Esophagus muscularis mucosa (tissue), 4 donors: ENCODE measurements at regions not wholly inside any gene's neighbourhood (a gene's known extent, or its start where the extent isn't known, plus 50 kb on each side); places are given as distances from the start of the nearest gene placed in this dataset.

Experiments used
- DNase-seq: peaks from one replicate; pipeline ENCODE4 v3.0.0-alpha.2; 2017; ENCODE audit errors: extremely low spot score
- H3K27ac ChIP-seq, 4 donors: fragments of 200-600 bp; sonication (generic); replicated peaks in 1 of 4; 1 replicate in 3 of 4; 2 replicates in 1 of 4; pipeline ENCODE4 v1.5.1; 2016 to 2019; ENCODE audit warnings: mild to moderate bottlenecking in 1 of 4
- H3K27me3 ChIP-seq, 4 donors: fragments of 200-600 bp; sonication (generic); one replicate each; pipeline versions ENCODE4 v1.5.1 to v1.6.0; 2016 to 2019
- H3K36me3 ChIP-seq, 4 donors: fragments of 200-600 bp; sonication (generic); one replicate each; pipeline ENCODE4 v1.5.1; 2016 to 2019
- H3K4me1 ChIP-seq, 4 donors: fragments of 200-600 bp; sonication (generic); one replicate each; pipeline ENCODE4 v1.5.1; 2016 to 2019
- H3K4me3 ChIP-seq, 4 donors: fragments of 200-600 bp; sonication (generic); 1 replicate in 2 of 4; 2 replicates in 2 of 4; pipeline ENCODE4 v1.5.1; 2016 to 2019; ENCODE audit warnings: mild to moderate bottlenecking in 4 of 4, moderate library complexity in 1 of 4
- H3K9me3 ChIP-seq, 4 donors: fragments of 200-600 bp; sonication (generic); 1 replicate in 3 of 4; 2 replicates in 1 of 4; pipeline ENCODE4 v1.5.1; 2016 to 2019
- EP300 ChIP-seq: sonication (generic); formaldehyde crosslinking; IDR thresholded peaks from one replicate; pipeline ENCODE4 v1.6.1; 2017; ENCODE audit warnings: antibody characterized with exemption
- POLR2A ChIP-seq: fragments of 450-650 bp; IDR thresholded peaks from one replicate; pipeline ENCODE4 v1.6.1; 2017; ENCODE audit warnings: antibody characterized with exemption, moderate library complexity, mild to moderate bottlenecking, low read depth
- POLR2AphosphoS5 ChIP-seq, 2 donors: sonication (generic); formaldehyde crosslinking; IDR thresholded peaks; one replicate each; pipeline ENCODE4 v1.6.1; 2017; ENCODE audit warnings: antibody characterized with exemption in 2 of 2
- WGBS: methylation state at CpG from one replicate; pipeline ENCODE4 v1.1.5; 2018; 5-methylcytosine and 5-hydroxymethylcytosine counted together
- intact Hi-C: fragments of 100-400 bp; cut with DNase I; formaldehyde crosslinking; loops from one replicate; pipeline ENCODE4 v1.15.1; 2023
- TF ChIP-seq, protein P1 (sequence below), 3 experiments: fragments of 200-600 bp in 2 of 3; fragments of 450-650 bp in 1 of 3; sonication (generic) in 2 of 3; IDR thresholded peaks; one replicate each; pipeline ENCODE4 v1.5.1; 2017 to 2019; ENCODE audit warnings: antibody characterized with exemption in 3 of 3, mild to moderate bottlenecking in 2 of 3, moderate library complexity in 1 of 3

DNA sequence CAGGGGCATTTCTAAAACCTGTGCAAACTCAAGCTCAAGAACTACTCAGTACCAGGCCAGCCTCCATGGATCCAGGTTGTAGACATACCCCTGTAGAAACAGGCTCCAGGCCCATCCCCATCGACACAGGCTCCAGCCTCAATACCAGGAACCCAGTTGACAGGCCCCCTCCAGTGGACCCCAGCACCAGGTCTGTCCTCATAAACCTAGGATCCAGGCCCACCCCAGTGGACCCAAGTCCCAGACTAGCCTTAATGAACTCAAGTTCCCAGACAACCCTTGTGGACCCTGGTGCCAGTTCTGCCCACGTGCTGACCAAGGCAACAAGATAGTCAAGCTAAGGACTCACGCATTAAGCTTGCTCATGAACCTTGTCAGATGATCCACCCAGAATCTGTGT, 476.9 kb downstream of the TBC1D32 start:
- Histone ChIP-seq H3K27ac (no peak overlapping the region), H3K4me3 (no peak overlapping the region), H3K9me3 (no peaks in the 10 kb centered on the region), H3K27me3 (no peaks in the 10 kb centered on the region), H3K4me1 (no peaks in the 10 kb centered on the region), H3K36me3 (no peaks in the 10 kb centered on the region)
- WGBS: 100% methylated on average over 1 of the region's 3 CpGs
- TF ChIP-seq EP300 (no peak), POLR2A (no peak), POLR2AphosphoS5 (IDR thresholded peaks at IDR 0.05) (no peak)
- TF ChIP-seq, protein P1, sequence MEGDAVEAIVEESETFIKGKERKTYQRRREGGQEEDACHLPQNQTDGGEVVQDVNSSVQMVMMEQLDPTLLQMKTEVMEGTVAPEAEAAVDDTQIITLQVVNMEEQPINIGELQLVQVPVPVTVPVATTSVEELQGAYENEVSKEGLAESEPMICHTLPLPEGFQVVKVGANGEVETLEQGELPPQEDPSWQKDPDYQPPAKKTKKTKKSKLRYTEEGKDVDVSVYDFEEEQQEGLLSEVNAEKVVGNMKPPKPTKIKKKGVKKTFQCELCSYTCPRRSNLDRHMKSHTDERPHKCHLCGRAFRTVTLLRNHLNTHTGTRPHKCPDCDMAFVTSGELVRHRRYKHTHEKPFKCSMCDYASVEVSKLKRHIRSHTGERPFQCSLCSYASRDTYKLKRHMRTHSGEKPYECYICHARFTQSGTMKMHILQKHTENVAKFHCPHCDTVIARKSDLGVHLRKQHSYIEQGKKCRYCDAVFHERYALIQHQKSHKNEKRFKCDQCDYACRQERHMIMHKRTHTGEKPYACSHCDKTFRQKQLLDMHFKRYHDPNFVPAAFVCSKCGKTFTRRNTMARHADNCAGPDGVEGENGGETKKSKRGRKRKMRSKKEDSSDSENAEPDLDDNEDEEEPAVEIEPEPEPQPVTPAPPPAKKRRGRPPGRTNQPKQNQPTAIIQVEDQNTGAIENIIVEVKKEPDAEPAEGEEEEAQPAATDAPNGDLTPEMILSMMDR (IDR thresholded peaks at IDR 0.05): no peak
- intact Hi-C loops: no loop called here
- DNase-seq: no peak

DNA sequence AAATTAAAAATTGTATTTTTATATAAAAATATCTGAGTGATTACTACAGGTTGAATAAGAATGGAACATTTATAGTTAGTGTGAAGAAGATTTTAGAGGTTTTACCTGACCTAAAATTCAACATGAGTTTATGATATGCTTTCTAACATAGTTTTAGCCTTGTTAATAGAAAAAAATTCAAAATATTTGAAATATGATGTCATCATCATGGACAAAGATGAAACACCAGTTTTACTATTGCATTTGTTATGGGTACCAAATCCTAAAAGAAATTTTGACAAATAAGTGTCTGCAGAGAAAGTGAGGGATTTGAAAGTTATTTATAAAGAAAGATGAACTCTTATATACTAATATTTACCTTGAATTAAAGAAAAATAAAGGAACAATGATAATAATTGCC, 479.7 kb downstream of the TBC1D32 start:
- no peak for DNase-seq
- no peaks in the 10 kb centered on the region for H3K27me3 ChIP-seq
- intact Hi-C loops: no loop called here
- H3K9me3 ChIP-seq: no peaks in the 10 kb centered on the region
- TF ChIP-seq, protein P1 (IDR thresholded peaks at IDR 0.05): no peak
- TF ChIP-seq POLR2AphosphoS5 (IDR thresholded peaks at IDR 0.05): no peak
- TF ChIP-seq POLR2A: no peak
- no peak for TF ChIP-seq EP300
- no peaks in the 10 kb centered on the region for H3K4me1 ChIP-seq
- H3K27ac ChIP-seq: no peak overlapping the region
- no peaks in the 10 kb centered on the region for H3K36me3 ChIP-seq
- no peak overlapping the region for H3K4me3 ChIP-seq

DNA sequence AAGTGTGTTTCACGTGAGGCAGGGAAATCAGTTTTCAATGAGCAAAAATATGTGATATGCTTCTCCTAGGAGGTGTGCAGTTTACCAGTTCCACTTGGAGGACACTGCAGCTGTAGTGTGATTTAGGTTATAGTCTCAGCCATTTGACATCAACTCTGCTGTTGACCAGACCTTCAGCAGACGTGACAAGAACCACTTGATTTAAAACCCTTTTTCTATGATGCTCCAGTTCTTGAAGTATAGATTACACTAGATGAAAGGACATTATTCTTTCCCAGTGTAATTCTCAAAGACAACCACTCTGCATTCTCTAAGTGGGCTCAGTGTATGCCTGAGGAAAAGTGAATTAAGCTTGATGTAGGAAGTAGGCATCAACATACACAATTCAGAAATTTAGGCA, 480.8 kb downstream of the TBC1D32 start:
- Histone ChIP-seq H3K27ac (no peak overlapping the region), H3K9me3 (no peaks in the 10 kb centered on the region), H3K27me3 (no peaks in the 10 kb centered on the region), H3K4me3 (no peak overlapping the region), H3K36me3 (no peaks in the 10 kb centered on the region), H3K4me1 (no peaks in the 10 kb centered on the region)
- WGBS: 65% methylated on average over 2 of the region's 2 CpGs
- intact Hi-C loops: no loop called here
- TF ChIP-seq POLR2AphosphoS5 (IDR thresholded peaks at IDR 0.05) (no peak), EP300 (no peak), POLR2A (no peak)
- TF ChIP-seq, protein P1 (IDR thresholded peaks at IDR 0.05): no peak
- no peak for DNase-seq

DNA sequence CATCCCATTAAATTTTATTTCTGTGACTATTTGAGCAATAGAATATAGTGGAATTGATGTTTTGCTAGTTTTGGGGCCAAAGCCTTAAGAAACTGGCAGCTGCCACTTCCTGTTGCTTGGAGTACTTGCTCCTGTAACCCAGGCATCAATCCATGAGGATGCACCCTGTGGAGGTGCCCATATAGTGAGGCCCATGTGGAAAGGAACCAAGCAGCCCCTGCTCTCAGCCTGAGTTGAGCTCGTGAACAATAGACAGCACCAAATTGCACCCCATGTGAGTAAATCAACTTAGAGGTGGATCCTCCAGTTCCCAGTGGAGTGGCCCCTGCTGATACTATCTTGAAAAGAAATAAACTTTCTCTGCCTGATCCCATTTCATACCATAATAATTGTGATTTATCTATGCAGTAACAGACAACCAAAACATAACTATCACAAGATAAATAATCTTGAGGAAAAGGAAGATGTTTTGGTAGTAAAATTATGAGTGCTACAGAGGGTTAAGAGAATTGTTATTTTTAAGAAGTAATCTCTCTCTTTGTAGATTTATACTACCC, 481.9 kb downstream of the TBC1D32 start:
- Histone ChIP-seq H3K36me3 (no peaks in the 10 kb centered on the region), H3K9me3 (no peaks in the 10 kb centered on the region), H3K4me3 (no peak overlapping the region), H3K27me3 (no peaks in the 10 kb centered on the region), H3K27ac (no peak overlapping the region), H3K4me1 (no peaks in the 10 kb centered on the region)
- DNase-seq: no peak
- intact Hi-C loops: no loop called here
- TF ChIP-seq, protein P1 (IDR thresholded peaks at IDR 0.05): no peak
- no peak for TF ChIP-seq POLR2A
- TF ChIP-seq POLR2AphosphoS5 (IDR thresholded peaks at IDR 0.05): no peak
- no peak for TF ChIP-seq EP300
- WGBS: 14% methylated on average over 1 of the region's 1 CpG

DNA sequence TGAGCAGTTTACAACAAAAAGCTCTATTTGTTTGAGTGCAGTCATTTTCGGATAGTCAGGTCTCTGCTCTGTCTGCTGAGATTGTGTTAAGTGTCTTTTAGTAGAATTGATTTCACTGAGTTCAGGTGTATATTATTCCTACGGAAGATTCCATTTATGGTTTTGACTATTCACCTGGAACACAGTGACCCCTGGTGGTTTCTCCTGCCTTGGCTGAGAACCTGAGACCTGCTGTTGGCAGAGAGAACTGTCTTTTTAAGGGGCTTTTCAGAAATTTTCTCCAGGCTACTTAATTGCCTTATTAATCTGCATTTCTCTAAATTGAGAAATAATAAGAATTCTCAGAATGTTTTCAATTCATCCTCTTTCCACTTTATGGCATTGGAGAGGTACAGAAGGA, 508.0 kb downstream of the TBC1D32 start:
- DNase-seq: no peak
- H3K4me3 ChIP-seq: no peak overlapping the region
- H3K9me3 ChIP-seq: no peaks in the 10 kb centered on the region
- 68% methylated on average over 2 of the region's 2 CpGs for WGBS
- no peak for TF ChIP-seq POLR2A
- TF ChIP-seq POLR2AphosphoS5 (IDR thresholded peaks at IDR 0.05): no peak
- no peak for TF ChIP-seq EP300
- TF ChIP-seq, protein P1 (IDR thresholded peaks at IDR 0.05): peak; percentile 17 to 37 (median 20)
- H3K27me3 ChIP-seq: no peaks in the 10 kb centered on the region
- peaks cover 0 to 10% (median 6%) of the 10 kb centered on the region in 4 donors for H3K4me1 ChIP-seq
- H3K36me3 ChIP-seq: no peaks in the 10 kb centered on the region
- intact Hi-C loops: no loop called here
- no peak overlapping the region for H3K27ac ChIP-seq
